ENCODE measurements at regions not wholly inside any gene's neighbourhood (a gene's known extent, or its start where the extent isn't known, plus 50 kb on each side); places are given as distances from the start of the nearest gene placed in this dataset.

- CTCF ChIA-PET, result no interaction called here
- BruUV-seq (replicated peaks), result no TSS peak
- POLR2A ChIA-PET, result no interaction called here
- TF ChIP-seq SIN3A (IDR thresholded peaks at IDR 0.05; ENCODE audit: borderline replicate concordance, insufficient read depth, low read depth, low read length) (no peak), CTCF (IDR thresholded peaks at IDR 0.05) (no peak), TCF7L2 (IDR thresholded peaks at IDR 0.05; ENCODE audit: low read depth, low read length) (no peak), REST (IDR thresholded peaks at IDR 0.05; ENCODE audit: insufficient read depth in 1 of 2, low read depth in 2 of 2, low read length in 1 of 2) (no peak), POLR2AphosphoS5 (IDR thresholded peaks at IDR 0.05; ENCODE audit: low read depth, low read length) (no peak)
- H3K9me3 ChIP-seq (ENCODE audit: control insufficient read depth, insufficient read depth, low read depth, low read length), result no peaks in the 10 kb centered on the region
- in situ Hi-C loops (cut with HindIII; ENCODE audit: low pct_unique_long_range_greater_than_20kb, low sequenced_read_pairs) (no loop called here), intact Hi-C loops (cut with micrococcal nuclease; ENCODE audit: unreplicated experiment) (no loop called here)
- H3K36me3 ChIP-seq (ENCODE audit: control insufficient read depth, insufficient read depth, low read length), result no peaks in the 10 kb centered on the region
- DNase-seq (ENCODE audit: low read depth, low spot score) (no peak), ATAC-seq (no peak)
- no peaks in the 10 kb centered on the region; the same call in 1 of the 2 replicates for H3K27me3 ChIP-seq (ENCODE audit: control insufficient read depth, insufficient read depth, low read length)
- no peaks in the 10 kb centered on the region for H3K4me1 ChIP-seq (ENCODE audit: control insufficient read depth, insufficient read depth, low read length)
- H3K4me3 ChIP-seq (ENCODE audit: low read depth in 2 of 2, low read length in 2 of 2), result no peak overlapping the region
- H3K27ac ChIP-seq (ENCODE audit: low read length), result no peak overlapping the region
Measured at GRCh38 chr5:2906302-2907090, 155.0 kb upstream of the IRX2 start.

GRCh38 chr5:2905741-2906140, 154.3 kb upstream of the IRX2 start:
- ATAC-seq, result no peak
- Histone ChIP-seq H3K9me3 (ENCODE audit: control insufficient read depth, insufficient read depth, low read depth, low read length) (no peaks in the 10 kb centered on the region), H3K4me1 (ENCODE audit: control insufficient read depth, insufficient read depth, low read length) (no peaks in the 10 kb centered on the region), H3K27me3 (ENCODE audit: control insufficient read depth, insufficient read depth, low read length) (no peaks in the 10 kb centered on the region; the same call in 1 of the 2 replicates), H3K27ac (ENCODE audit: low read length) (no peak overlapping the region), H3K4me3 (ENCODE audit: low read depth in 2 of 2, low read length in 2 of 2) (no peak overlapping the region), H3K36me3 (ENCODE audit: control insufficient read depth, insufficient read depth, low read length) (no peaks in the 10 kb centered on the region)
- DNase-seq (ENCODE audit: low read depth, low spot score), result no peak
- in situ Hi-C loops (cut with HindIII; ENCODE audit: low pct_unique_long_range_greater_than_20kb, low sequenced_read_pairs) (no loop called here), intact Hi-C loops (cut with micrococcal nuclease; ENCODE audit: unreplicated experiment) (no loop called here)
- no TSS peak for BruUV-seq (replicated peaks)
- TF ChIP-seq CTCF (IDR thresholded peaks at IDR 0.05) (no peak), POLR2AphosphoS5 (IDR thresholded peaks at IDR 0.05; ENCODE audit: low read depth, low read length) (no peak), TCF7L2 (IDR thresholded peaks at IDR 0.05; ENCODE audit: low read depth, low read length) (no peak), REST (IDR thresholded peaks at IDR 0.05; ENCODE audit: insufficient read depth in 1 of 2, low read depth in 2 of 2, low read length in 1 of 2) (no peak), SIN3A (IDR thresholded peaks at IDR 0.05; ENCODE audit: borderline replicate concordance, insufficient read depth, low read depth, low read length) (no peak)
- ChIA-PET CTCF (no interaction called here), POLR2A (no interaction called here)

All from Panc1 (cell line).